Smooth muscle cell of the brain vasculature (primary cell): ENCODE measurements at regions not wholly inside any gene's neighbourhood (a gene's known extent, or its start where the extent isn't known, plus 50 kb on each side); places are given as distances from the start of the nearest gene placed in this dataset.
"Not testable (repeated sequence)": the region's sequence is repeated elsewhere in the genome, so short reads cannot be mapped to it uniquely, and the experiment has no call there.

Source experiments
- DNase-seq: peaks from one replicate; pipeline ENCODE4 v3.0.0-alpha.2; 2012; ENCODE audit warnings: low read depth, low spot score

DNA sequence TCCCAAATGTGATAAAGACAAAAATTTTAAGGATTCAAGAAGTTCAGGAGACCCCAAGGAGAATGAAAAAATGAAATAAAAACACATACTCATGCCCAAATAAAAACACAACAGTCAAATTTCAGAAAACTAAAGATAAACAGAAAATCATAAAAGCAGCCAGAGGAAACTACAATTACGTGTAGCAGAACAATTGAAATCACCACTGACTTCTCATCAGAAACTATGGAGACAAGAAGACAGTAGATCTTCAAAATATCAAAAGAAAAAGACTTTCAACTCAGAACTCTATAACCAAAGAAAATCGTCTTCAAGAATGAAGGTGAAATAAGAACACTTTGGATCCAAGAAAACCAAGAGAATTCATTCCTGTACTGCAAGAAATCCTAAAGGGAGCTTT is 54.9 kb downstream of the DIO3 start:
- no peak for DNase-seq

DNA sequence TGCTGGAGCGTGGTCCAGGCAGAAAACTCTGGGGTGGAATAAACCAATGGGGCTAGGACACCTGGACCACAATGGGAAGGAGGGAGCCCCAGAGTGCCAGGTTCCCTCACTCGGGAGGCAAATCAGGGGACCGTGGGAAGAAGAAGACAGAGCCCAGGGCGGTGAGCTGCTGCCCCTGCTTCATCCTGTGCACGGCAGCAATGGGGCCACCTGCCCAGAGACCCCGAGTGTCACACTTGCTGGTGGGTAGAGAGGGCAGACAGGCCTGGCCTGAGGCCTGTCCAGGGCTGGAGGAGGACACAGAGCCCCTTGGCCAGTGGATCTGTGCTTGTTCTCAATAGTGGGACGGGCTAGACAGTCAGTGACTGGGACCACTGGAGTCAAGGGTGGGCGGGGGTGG is 58.2 kb downstream of the DIO3 start:
- no peak for DNase-seq

GRCh38 chr14:101620031-101620788 is 58.9 kb downstream of the DIO3 start:
- DNase-seq = no peak

GRCh38 chr14:101620821-101621785 is 59.8 kb downstream of the DIO3 start:
- DNase-seq = no peak

DNA sequence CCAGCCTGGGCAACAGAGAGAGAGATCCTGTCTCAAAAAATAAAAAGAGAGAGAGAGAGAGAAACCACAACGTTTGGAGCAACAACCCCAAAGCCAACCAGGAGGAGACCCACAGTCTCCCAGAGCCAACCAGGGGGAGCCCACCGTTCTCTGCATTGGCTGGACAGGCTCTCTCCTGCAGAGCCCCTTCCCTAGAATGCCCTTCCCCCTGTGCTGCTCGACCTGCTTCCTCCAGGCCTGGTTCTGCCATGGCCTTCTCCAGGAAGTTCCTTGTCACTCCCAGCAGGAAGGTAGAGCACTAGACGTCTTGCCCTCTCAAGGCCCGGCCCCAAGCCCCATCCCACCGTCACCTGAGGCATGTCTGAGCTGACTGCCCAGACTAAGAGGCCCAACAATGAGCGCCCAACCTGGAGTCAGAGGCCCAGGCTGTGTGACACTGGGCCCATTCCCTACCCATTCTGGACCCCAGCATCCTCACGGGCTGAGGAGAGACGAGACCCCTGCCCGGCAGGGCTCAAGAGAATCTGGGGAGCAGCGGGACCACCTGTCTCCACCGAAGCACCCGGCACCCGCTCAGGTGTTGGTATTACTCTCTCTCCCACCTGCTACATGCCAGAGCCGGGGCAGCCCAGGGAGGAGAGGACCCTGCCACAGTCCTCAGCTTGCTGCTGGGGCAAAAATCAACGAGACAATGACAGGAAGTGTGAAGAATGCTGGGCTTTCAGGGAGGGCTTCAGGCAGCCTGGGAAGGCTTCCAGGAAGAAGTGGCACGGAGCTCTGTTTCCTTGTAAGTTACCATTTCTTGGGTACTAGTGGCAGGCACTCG is 61.2 kb downstream of the DIO3 start:
- DNase-seq = no peak

DNA sequence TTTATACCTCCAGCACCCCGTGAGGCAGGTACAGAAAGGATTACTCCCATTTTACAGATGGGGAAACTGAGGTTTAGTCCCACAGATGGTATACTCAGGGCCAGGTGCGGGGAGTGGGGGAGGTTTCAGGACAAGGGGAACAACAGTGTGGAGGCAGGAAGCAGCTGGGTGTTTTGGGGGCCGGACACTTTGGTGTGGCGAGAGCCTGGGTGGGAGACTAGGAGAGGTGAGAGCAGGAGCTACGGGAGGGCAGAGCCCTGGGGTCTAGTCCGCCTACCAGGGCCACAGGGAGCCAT is 61.7 kb downstream of the DIO3 start:
- no peak for DNase-seq

DNA sequence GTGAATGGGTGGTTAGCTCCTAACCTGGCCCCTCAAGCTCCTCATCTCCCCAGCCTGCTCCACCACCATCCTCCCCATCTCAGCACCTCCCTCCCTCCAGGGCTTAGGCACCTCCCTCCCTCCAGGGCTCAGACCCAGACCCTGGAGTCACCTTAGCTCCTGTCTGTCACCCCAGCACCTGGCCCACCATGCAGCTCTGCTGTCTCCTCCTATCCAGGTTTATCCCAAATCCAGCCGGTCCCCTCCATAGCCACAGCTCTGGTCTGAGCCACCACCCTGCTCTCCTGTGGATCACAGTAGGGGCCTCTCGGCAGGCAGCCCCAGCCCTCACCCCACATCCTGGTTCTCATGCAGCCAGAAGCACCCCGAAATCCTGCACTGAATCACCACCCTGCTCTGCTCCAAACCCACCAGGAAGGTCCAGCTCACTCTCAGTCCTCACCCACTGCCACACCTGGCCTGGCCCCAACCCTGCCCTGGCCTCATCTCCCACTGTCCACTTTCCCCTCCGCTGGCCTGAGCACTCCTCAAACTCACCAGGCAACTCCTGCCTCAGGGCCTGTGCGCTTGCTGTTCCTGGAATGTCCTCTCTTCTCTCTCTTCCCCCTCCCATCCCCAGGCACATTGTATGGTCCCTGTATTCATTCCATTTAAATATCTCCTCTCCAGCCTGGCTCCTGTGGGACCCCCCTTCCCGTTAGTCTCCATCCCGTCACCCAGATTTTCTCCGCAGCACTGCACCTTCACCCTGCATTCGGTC is 62.6 kb downstream of the DIO3 start:
- DNase-seq = no peak

GRCh38 chr14:101624536-101624935 is 63.2 kb downstream of the DIO3 start:
- no peak for DNase-seq

GRCh38 chr14:101625336-101626097 is 64.2 kb downstream of the DIO3 start:
- DNase-seq = no peak

DNA sequence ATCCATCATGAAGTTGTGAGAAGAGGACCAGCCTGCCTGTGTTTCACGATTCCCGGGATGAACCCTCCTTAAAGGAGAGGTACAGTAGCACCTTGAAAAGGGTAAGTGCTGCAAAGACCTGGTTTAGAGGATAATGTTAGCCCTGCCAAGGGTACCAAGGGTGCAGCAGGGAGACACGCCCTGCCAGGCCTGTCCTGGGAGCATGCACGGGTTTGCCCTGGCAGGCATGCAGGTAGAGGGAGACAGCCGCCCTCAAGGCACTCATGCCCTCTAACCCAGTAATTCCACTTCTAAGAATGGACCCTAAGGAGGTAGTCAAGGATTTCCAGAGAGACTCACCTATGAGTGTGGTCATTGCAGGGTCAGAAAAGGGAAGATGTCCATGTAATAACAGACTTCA is 65.0 kb downstream of the DIO3 start:
- no peak for DNase-seq

DNA sequence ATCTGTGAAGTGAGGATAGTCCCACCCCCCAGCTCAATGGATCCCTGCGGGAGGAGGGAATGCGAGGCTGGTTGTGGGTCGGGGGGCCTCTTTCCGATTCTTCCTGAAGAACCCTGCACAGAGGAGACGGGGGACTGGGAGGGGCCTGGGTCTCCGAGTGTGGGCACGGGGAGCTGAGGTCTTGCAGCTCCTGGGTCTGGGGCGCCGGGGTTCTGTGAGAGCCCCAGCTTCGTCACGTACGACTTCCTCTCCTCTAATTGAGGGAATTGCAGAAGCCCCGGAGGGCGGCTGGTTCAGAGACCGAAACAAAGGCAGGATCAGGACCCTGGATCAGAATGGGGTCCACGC is 66.6 kb downstream of the DIO3 start:
- no peak for DNase-seq

DNA sequence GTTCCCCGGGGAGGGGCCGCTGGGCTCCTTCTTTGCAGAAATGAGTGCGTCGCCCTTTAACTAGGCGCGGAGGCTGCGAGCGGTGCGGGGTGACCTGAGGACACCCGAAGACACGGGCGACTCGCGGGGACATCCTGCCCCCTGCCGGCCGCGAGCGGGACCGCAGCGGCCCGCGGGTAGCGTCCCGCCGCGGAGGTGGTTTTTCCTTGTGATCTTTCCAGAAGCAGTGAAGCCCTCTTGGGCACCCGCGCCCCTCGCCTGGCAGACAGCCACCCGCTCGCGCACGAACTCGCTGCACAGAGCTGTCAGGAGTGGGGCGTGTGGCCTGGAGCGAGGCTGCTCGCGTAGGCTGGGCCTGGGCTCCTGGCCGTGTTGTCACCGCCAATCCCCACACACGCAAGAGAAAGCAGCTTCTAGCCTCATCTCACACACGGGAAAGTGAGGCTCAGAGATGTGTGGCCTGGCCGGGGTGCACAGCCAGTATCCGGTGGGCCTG is 67.2 kb downstream of the DIO3 start:
- peak; percentile 26 for DNase-seq

DNA sequence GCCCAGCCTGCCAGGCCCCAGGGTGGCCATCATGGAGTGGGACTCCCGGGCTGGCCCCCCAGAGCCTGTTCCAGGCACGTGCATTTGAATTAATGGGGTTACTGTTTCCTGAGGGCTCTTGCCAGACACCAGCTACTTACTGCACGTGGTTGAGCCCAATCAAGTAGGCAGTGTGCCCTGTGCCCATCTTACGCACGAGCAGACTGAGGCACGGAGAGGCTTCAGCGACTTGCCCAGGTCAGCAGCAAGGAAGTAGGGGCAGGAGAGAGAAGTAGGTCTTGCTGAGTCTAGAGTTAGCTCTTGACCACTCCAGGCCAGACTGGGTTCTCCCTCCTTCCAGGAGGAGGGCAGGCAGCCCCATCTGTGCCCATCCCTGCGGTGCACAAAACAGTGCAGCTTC is 67.7 kb downstream of the DIO3 start:
- no peak for DNase-seq

GRCh38 chr14:101630056-101630965 is 69.0 kb downstream of the DIO3 start:
- DNase-seq = no peak

- DNase-seq = no peak
These were observed 69.9 kb downstream of the DIO3 start for GRCh38 chr14:101631199-101631598.

DNA sequence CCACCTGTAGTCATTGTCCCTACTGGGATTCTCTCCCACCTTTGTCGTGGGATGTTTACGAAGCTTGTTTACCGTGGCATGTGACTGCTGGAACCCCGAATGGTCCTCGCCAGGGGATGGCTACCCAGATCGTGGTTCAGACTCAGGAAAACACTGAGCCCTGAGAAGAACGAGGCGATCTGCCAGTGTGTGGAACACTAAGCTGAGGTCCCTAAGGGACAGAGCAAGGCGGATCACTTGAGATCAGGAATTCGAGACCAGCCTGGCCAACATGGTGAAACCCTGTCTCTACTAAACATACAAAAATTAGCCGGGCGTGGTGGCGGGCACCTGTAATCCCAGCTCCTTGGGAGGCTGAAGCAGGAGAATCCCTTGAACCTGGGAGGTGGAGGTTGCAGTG is 70.7 kb downstream of the DIO3 start:
- not testable (repeated sequence) for DNase-seq

DNA sequence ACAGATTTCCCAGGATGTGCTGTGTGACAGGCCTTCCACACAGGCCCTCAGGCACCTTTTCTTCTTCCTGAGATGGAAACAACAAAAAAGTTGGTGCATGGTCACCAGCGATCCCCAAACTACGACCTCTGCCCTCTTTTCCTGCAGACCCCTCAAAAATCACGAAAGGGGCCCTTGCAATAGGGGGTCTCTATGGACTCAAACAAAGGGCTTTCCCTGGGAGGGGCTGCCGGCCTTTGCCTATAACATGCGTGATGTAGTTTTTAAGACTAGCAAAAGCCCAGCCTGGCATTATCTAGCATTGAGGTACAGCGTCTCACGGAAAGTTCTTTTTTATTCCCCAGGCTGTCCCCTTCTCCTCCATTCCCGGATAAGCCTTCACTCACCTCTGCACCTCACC is 71.2 kb downstream of the DIO3 start:
- DNase-seq = no peak

DNA sequence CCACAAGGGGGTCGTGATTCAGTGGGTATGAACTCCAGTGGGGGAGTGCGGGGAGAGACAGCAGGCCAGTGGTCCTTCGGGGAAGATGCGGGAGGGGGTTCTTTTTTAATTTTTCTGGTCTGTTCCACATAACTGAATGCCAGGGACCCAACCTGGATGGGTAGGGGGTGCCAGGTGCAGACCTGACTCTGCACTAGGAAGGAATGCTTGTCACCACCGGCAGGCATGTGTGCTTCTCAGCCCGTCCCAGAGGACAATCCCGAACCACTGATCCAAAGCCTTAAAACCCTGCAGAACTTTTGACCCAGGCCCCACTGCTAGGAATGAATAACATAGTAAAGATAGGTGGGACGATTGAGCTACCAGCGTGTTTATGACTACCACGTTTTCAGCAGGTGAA is 72.0 kb downstream of the DIO3 start:
- no peak for DNase-seq

- DNase-seq = no peak
These were observed 73.0 kb downstream of the DIO3 start for GRCh38 chr14:101634202-101634849.
